Globus pallidus (tissue), 1 donor: ENCODE measurements at regions not wholly inside any gene's neighbourhood (a gene's known extent, or its start where the extent isn't known, plus 50 kb on each side); places are given as distances from the start of the nearest gene placed in this dataset.

Experiments used
- DNase-seq: peaks from one replicate; pipeline ENCODE4 v3.0.0-alpha.2; 2015; ENCODE audit warnings: low spot score

GRCh38 chr21:26224366-26224765 is 53.8 kb upstream of the APP start:
- no peak for DNase-seq
